GM13976 (cell line): ENCODE measurements at regions not wholly inside any gene's neighbourhood (a gene's known extent, or its start where the extent isn't known, plus 50 kb on each side); places are given as distances from the start of the nearest gene placed in this dataset.

Experiments used
- DNase-seq: peaks from one replicate; pipeline ENCODE4 v3.0.0; 2012; ENCODE audit warnings: low spot score
- CTCF ChIP-seq: IDR thresholded peaks from 2 replicates; pipeline ENCODE4 v1.5.1; 2012; ENCODE audit warnings: borderline replicate concordance, mild to moderate bottlenecking; ENCODE audit not compliant: insufficient read depth; ENCODE audit errors: extremely low read depth, missing control alignments, control extremely low read depth
- in situ Hi-C: fragments of 300-500 bp; cut with MboI; formaldehyde crosslinking; loops from one replicate; pipeline ENCODE4 v1.12.0; 2022; ENCODE audit warnings: low sequenced_read_pairs, mixed read lengths, inconsistent platforms; ENCODE audit not compliant: unreplicated experiment

- DNase-seq = no peak
- no peak for TF ChIP-seq CTCF
- in situ Hi-C loops = no loop called here
Observed at GRCh38 chr6:783966-784735, 91.2 kb upstream of the EXOC2 start.

GRCh38 chr6:782141-782540, 89.2 kb upstream of the EXOC2 start:
- no peak for TF ChIP-seq CTCF
- no peak for DNase-seq
- in situ Hi-C loops = no loop called here

- no peak for TF ChIP-seq CTCF
- in situ Hi-C loops = no loop called here
- DNase-seq = no peak
Observed at GRCh38 chr6:781350-781961, 88.5 kb upstream of the EXOC2 start.

- DNase-seq = no peak
- no peak for TF ChIP-seq CTCF
- in situ Hi-C loops = no loop called here
Observed at GRCh38 chr6:780706-781105, 87.8 kb upstream of the EXOC2 start.

GRCh38 chr6:776951-777350, 84.0 kb upstream of the EXOC2 start:
- no peak for DNase-seq
- no peak for TF ChIP-seq CTCF
- in situ Hi-C loops = no loop called here

GRCh38 chr6:776528-776931, 83.6 kb upstream of the EXOC2 start:
- TF ChIP-seq CTCF = no peak
- no peak for DNase-seq
- in situ Hi-C loops = no loop called here
